DOHH2 (cell line): ENCODE measurements at regions not wholly inside any gene's neighbourhood (a gene's known extent, or its start where the extent isn't known, plus 50 kb on each side); places are given as distances from the start of the nearest gene placed in this dataset.

Experiments
- H3F3A ChIP-seq: fragments of 200-600 bp; sonication (generic), shearing (Covaris generic); 2 replicates; pipeline ENCODE4 v1.6.0; 2016; ENCODE audit warnings: antibody characterized with exemption, mild to moderate bottlenecking; ENCODE audit not compliant: control insufficient read depth, insufficient read depth
- H3K27ac ChIP-seq: fragments of 200-600 bp; sonication (generic); 2 replicates; pipeline ENCODE4 v1.5.1; 2014; ENCODE audit warnings: low read depth, mild to moderate bottlenecking, low read length, moderate library complexity
- H3K27me3 ChIP-seq: fragments of 200-600 bp; sonication (generic); 2 replicates; pipeline ENCODE4 v1.6.1; 2014; ENCODE audit warnings: mild to moderate bottlenecking, low read length, mixed read lengths; ENCODE audit not compliant: control insufficient read depth
- H3K36me3 ChIP-seq: fragments of 200-600 bp; sonication (generic); 2 replicates; pipeline ENCODE4 v1.6.1; 2014; ENCODE audit warnings: mild to moderate bottlenecking, low read length, moderate library complexity, mixed read lengths; ENCODE audit not compliant: control insufficient read depth
- H3K4me1 ChIP-seq: fragments of 200-600 bp; sonication (generic); 2 replicates; pipeline ENCODE4 v1.6.1; 2014; ENCODE audit warnings: mild to moderate bottlenecking, low read length, mixed read lengths; ENCODE audit not compliant: control insufficient read depth
- H3K4me2 ChIP-seq: fragments of 200-600 bp; sonication (generic); 2 replicates; pipeline ENCODE4 v1.6.0; 2014; ENCODE audit warnings: mild to moderate bottlenecking, low read length, moderate library complexity
- H3K4me3 ChIP-seq: fragments of 200-600 bp; sonication (generic); 2 replicates; pipeline ENCODE4 v1.5.1; 2014; ENCODE audit warnings: mild to moderate bottlenecking, low read length, mixed read lengths
- H3K79me2 ChIP-seq: fragments of 200-600 bp; sonication (generic); 2 replicates; pipeline ENCODE4 v1.6.1; 2014; ENCODE audit warnings: mild to moderate bottlenecking, low read length, mixed read lengths; ENCODE audit not compliant: control insufficient read depth
- H3K9me2 ChIP-seq: fragments of 200-600 bp; sonication (generic); replicated peaks from 2 replicates; pipeline ENCODE4 v1.6.1; 2014; ENCODE audit warnings: mild to moderate bottlenecking, low read length, mixed read lengths; ENCODE audit not compliant: control insufficient read depth
- H3K9me3 ChIP-seq: fragments of 200-600 bp; sonication (generic); 2 replicates; pipeline ENCODE4 v1.6.1; 2014; ENCODE audit warnings: antibody characterized with exemption, low read length, mixed read lengths; ENCODE audit not compliant: control insufficient read depth, insufficient read depth
- H4K20me1 ChIP-seq: fragments of 200-600 bp; sonication (generic); 2 replicates; pipeline ENCODE4 v1.6.0; 2014; ENCODE audit warnings: low read depth, mild to moderate bottlenecking, antibody characterized with exemption, low read length, moderate library complexity; ENCODE audit not compliant: control insufficient read depth, insufficient read depth
- CTCF ChIP-seq: fragments of 200-600 bp; sonication (generic); IDR thresholded peaks from one replicate; pipeline ENCODE4 v1.5.1; 2014; ENCODE audit warnings: antibody characterized with exemption, mild to moderate bottlenecking, low read depth, low read length; ENCODE audit not compliant: poor library complexity, severe bottlenecking
- EZH2phosphoT487 ChIP-seq: fragments of 200-600 bp; sonication (generic); IDR thresholded peaks from 2 replicates; pipeline ENCODE4 v1.6.1; 2017; ENCODE audit warnings: borderline replicate concordance, mild to moderate bottlenecking, antibody characterized with exemption, low read length, moderate library complexity, mixed read lengths

GRCh38 chr5:60541980-60542379, 158.0 kb downstream of the DEPDC1B start:
- Histone ChIP-seq H3K36me3 (no peaks in the 10 kb centered on the region), H3K9me3 (no peaks in the 10 kb centered on the region), H3K27me3 (no peaks in the 10 kb centered on the region), H3K79me2 (no peaks in the 10 kb centered on the region), H3K9me2 (no peaks in the 10 kb centered on the region), H3K4me3 (peak overlapping the region; percentile 53), H3F3A (peaks cover 14% of the 10 kb centered on the region; the same call in 1 of the 2 replicates), H3K4me1 (peaks cover 58% of the 10 kb centered on the region), H3K27ac (peak overlapping the region; percentile 61), H4K20me1 (no peaks in the 10 kb centered on the region), H3K4me2 (peak overlapping the region; percentile 69)
- TF ChIP-seq CTCF (no peak), EZH2phosphoT487 (no peak)

GRCh38 chr5:60540856-60541805, 158.8 kb downstream of the DEPDC1B start:
- no peaks in the 10 kb centered on the region for H3K79me2 ChIP-seq

GRCh38 chr5:60538955-60539866, 160.8 kb downstream of the DEPDC1B start:
- Histone ChIP-seq H3K4me2 (peak overlapping the region; percentile 69), H3K79me2 (no peaks in the 10 kb centered on the region), H3F3A (peaks cover 28% of the 10 kb centered on the region), H3K4me3 (peak overlapping the region; percentile 53), H3K9me2 (no peaks in the 10 kb centered on the region), H3K36me3 (peaks cover 3% of the 10 kb centered on the region; the same call in 1 of the 2 replicates), H3K4me1 (peaks cover 85% of the 10 kb centered on the region), H3K27ac (peak overlapping the region; percentile 72), H4K20me1 (no peaks in the 10 kb centered on the region), H3K27me3 (no peaks in the 10 kb centered on the region), H3K9me3 (0 out of 2 replicates have a peak, but pooled peaks cover 4% of the 10 kb centered on the region)
- TF ChIP-seq CTCF (no peak), EZH2phosphoT487 (no peak)

More at GRCh38 chr5:60540856-60541805, 158.8 kb downstream of the DEPDC1B start:
- Histone ChIP-seq H3K9me2 (no peaks in the 10 kb centered on the region), H4K20me1 (no peaks in the 10 kb centered on the region), H3K9me3 (no peaks in the 10 kb centered on the region), H3K4me1 (peaks cover 66% of the 10 kb centered on the region), H3F3A (peaks cover 17% of the 10 kb centered on the region), H3K27me3 (no peaks in the 10 kb centered on the region), H3K36me3 (no peaks in the 10 kb centered on the region), H3K4me3 (peak overlapping the region; percentile 53), H3K4me2 (peak overlapping the region; percentile 69), H3K27ac (peak overlapping the region; percentile 61)
- TF ChIP-seq EZH2phosphoT487 (no peak), CTCF (peak; percentile 21)
